AG10803 (cell line): ENCODE measurements at regions not wholly inside any gene's neighbourhood (a gene's known extent, or its start where the extent isn't known, plus 50 kb on each side); places are given as distances from the start of the nearest gene placed in this dataset.

Experiments used
- DNase-seq: peaks from one replicate; pipeline ENCODE4 v3.0.0; 2010; ENCODE audit warnings: low read depth
- H3K4me3 ChIP-seq: 2 replicates; pipeline ENCODE4 v1.5.1; 2011; ENCODE audit warnings: mild to moderate bottlenecking, low read length, control low read depth
- CTCF ChIP-seq: conservative IDR thresholded peaks from 2 replicates; pipeline ENCODE4 v1.5.1; 2011; ENCODE audit warnings: mild to moderate bottlenecking, low read length, control low read depth, inconsistent platforms

- TF ChIP-seq CTCF, result no peak
- DNase-seq, result peak; percentile 76
- no peak overlapping the region for H3K4me3 ChIP-seq
Measured at GRCh38 chr13:50357586-50358118, 342.4 kb downstream of the KCNRG start.

- H3K4me3 ChIP-seq, result no peak overlapping the region
- DNase-seq, result no peak
- TF ChIP-seq CTCF, result no peak
Measured at GRCh38 chr13:50358231-50359040, 343.2 kb downstream of the KCNRG start.

- no peak overlapping the region for H3K4me3 ChIP-seq
- no peak for DNase-seq
- TF ChIP-seq CTCF, result no peak
Measured at GRCh38 chr13:50359041-50359367, 343.8 kb downstream of the KCNRG start.

GRCh38 chr13:50359779-50360178 is 344.5 kb downstream of the KCNRG start:
- no peak for DNase-seq
- TF ChIP-seq CTCF, result no peak
- H3K4me3 ChIP-seq, result no peak overlapping the region

GRCh38 chr13:50360637-50361036 is 345.4 kb downstream of the KCNRG start:
- no peak for DNase-seq
- no peak for TF ChIP-seq CTCF
- no peak overlapping the region for H3K4me3 ChIP-seq

- no peak overlapping the region for H3K4me3 ChIP-seq
- no peak for DNase-seq
- TF ChIP-seq CTCF, result no peak
Measured at GRCh38 chr13:50361282-50361681, 346.0 kb downstream of the KCNRG start.
